ENCODE measurements at regions not wholly inside any gene's neighbourhood (a gene's known extent, or its start where the extent isn't known, plus 50 kb on each side); places are given as distances from the start of the nearest gene placed in this dataset.

GRCh38 chr14:25516838-25517237, 466.9 kb upstream of the STXBP6 start:
- H3K79me2 ChIP-seq (ENCODE audit: low read length) = no peaks in the 10 kb centered on the region
- H2AFZ ChIP-seq (ENCODE audit: low read length) = no peak overlapping the region
- ATAC-seq = no peak
- no peaks in the 10 kb centered on the region for H3K4me1 ChIP-seq (ENCODE audit: insufficient read depth, low read length)
- intact Hi-C loops (cut with micrococcal nuclease) = no loop called here
- H3K4me3 ChIP-seq (ENCODE audit: low read length) = no peak overlapping the region
- ChIA-PET POLR2A (ENCODE audit: unreplicated experiment) (no interaction called here), CTCF (no interaction called here)
- DNase-seq = no peak
- H3K9me2 ChIP-seq (replicated peaks; ENCODE audit: low read length) = no peaks in the 10 kb centered on the region
- no peaks in the 10 kb centered on the region for H3K27me3 ChIP-seq (ENCODE audit: low read length)
- no peak overlapping the region for H3K27ac ChIP-seq (ENCODE audit: low read length)
- no peaks in the 10 kb centered on the region for H4K20me1 ChIP-seq (ENCODE audit: low read length)
- TF ChIP-seq EZH2phosphoT487 (IDR thresholded peaks at IDR 0.05; ENCODE audit: borderline replicate concordance, low read length) (no peak), CTCF (conservative IDR thresholded peaks at IDR 0.05; ENCODE audit: low read depth, low read length) (no peak), EZH2 (IDR thresholded peaks at IDR 0.05; ENCODE audit: low read length, unreplicated experiment) (no peak)
- peaks cover 11% of the 10 kb centered on the region; the same call in 1 of the 2 replicates for H3K9me3 ChIP-seq (ENCODE audit: low read length)
- no peak overlapping the region for H3K9ac ChIP-seq (ENCODE audit: low read length)
- H3K36me3 ChIP-seq (ENCODE audit: low read depth, low read length) = no peaks in the 10 kb centered on the region
- no peaks in the 10 kb centered on the region for H3F3A ChIP-seq (ENCODE audit: low read length, unreplicated experiment)
- no peak overlapping the region for H3K4me2 ChIP-seq (ENCODE audit: low read length)
- no TSS peak for BruUV-seq (replicated peaks)

- peaks cover 30% of the 10 kb centered on the region for H3K9me3 ChIP-seq (ENCODE audit: low read length)
- intact Hi-C loops (cut with micrococcal nuclease) = no loop called here
- no peak overlapping the region for H3K9ac ChIP-seq (ENCODE audit: low read length)
- no peak for ATAC-seq
- no peak overlapping the region for H3K4me3 ChIP-seq (ENCODE audit: low read length)
- H3K9me2 ChIP-seq (replicated peaks; ENCODE audit: low read length) = no peaks in the 10 kb centered on the region
- no peak for DNase-seq
- H3K4me2 ChIP-seq (ENCODE audit: low read length) = no peak overlapping the region
- TF ChIP-seq CTCF (conservative IDR thresholded peaks at IDR 0.05; ENCODE audit: low read depth, low read length) = no peak
- no peak for TF ChIP-seq EZH2phosphoT487 (IDR thresholded peaks at IDR 0.05; ENCODE audit: borderline replicate concordance, low read length)
- no peak for TF ChIP-seq EZH2 (IDR thresholded peaks at IDR 0.05; ENCODE audit: low read length, unreplicated experiment)
- POLR2A ChIA-PET (ENCODE audit: unreplicated experiment) = no interaction called here
- H3K27me3 ChIP-seq (ENCODE audit: low read length) = no peaks in the 10 kb centered on the region
- no peak overlapping the region for H2AFZ ChIP-seq (ENCODE audit: low read length)
- H3K4me1 ChIP-seq (ENCODE audit: insufficient read depth, low read length) = no peaks in the 10 kb centered on the region
- H3K27ac ChIP-seq (ENCODE audit: low read length) = no peak overlapping the region
- no TSS peak for BruUV-seq (replicated peaks)
- no peaks in the 10 kb centered on the region for H3K79me2 ChIP-seq (ENCODE audit: low read length)
- H3K36me3 ChIP-seq (ENCODE audit: low read depth, low read length) = no peaks in the 10 kb centered on the region
- H3F3A ChIP-seq (ENCODE audit: low read length, unreplicated experiment) = no peaks in the 10 kb centered on the region
- CTCF ChIA-PET = no interaction called here
- no peaks in the 10 kb centered on the region for H4K20me1 ChIP-seq (ENCODE audit: low read length)
Observed at GRCh38 chr14:25508845-25509244, 458.9 kb upstream of the STXBP6 start.

- H3K4me1 ChIP-seq (ENCODE audit: insufficient read depth, low read length) = no peaks in the 10 kb centered on the region
- no peaks in the 10 kb centered on the region for H3K36me3 ChIP-seq (ENCODE audit: low read depth, low read length)
- peaks cover 21% of the 10 kb centered on the region for H3K9me3 ChIP-seq (ENCODE audit: low read length)
- intact Hi-C loops (cut with micrococcal nuclease) = no loop called here
- no TSS peak for BruUV-seq (replicated peaks)
- no peak overlapping the region for H3K4me2 ChIP-seq (ENCODE audit: low read length)
- no peaks in the 10 kb centered on the region for H3K79me2 ChIP-seq (ENCODE audit: low read length)
- no peaks in the 10 kb centered on the region for H3K9me2 ChIP-seq (replicated peaks; ENCODE audit: low read length)
- ChIA-PET POLR2A (ENCODE audit: unreplicated experiment) (no interaction called here), CTCF (no interaction called here)
- DNase-seq (no peak), ATAC-seq (no peak)
- no peaks in the 10 kb centered on the region for H4K20me1 ChIP-seq (ENCODE audit: low read length)
- no peak overlapping the region for H3K27ac ChIP-seq (ENCODE audit: low read length)
- no peak overlapping the region for H3K9ac ChIP-seq (ENCODE audit: low read length)
- TF ChIP-seq EZH2phosphoT487 (IDR thresholded peaks at IDR 0.05; ENCODE audit: borderline replicate concordance, low read length) (no peak), EZH2 (IDR thresholded peaks at IDR 0.05; ENCODE audit: low read length, unreplicated experiment) (no peak), CTCF (conservative IDR thresholded peaks at IDR 0.05; ENCODE audit: low read depth, low read length) (no peak)
- H3K27me3 ChIP-seq (ENCODE audit: low read length) = no peaks in the 10 kb centered on the region
- H2AFZ ChIP-seq (ENCODE audit: low read length) = no peak overlapping the region
- H3F3A ChIP-seq (ENCODE audit: low read length, unreplicated experiment) = no peaks in the 10 kb centered on the region
- H3K4me3 ChIP-seq (ENCODE audit: low read length) = no peak overlapping the region
Observed at GRCh38 chr14:25501749-25502148, 451.8 kb upstream of the STXBP6 start.

All from PC-3 (cell line).